GM12878 (cell line): ENCODE measurements at regions not wholly inside any gene's neighbourhood (a gene's known extent, or its start where the extent isn't known, plus 50 kb on each side); places are given as distances from the start of the nearest gene placed in this dataset.

Experiments
- ATF3 ChIP-seq: IDR thresholded peaks from 2 replicates; pipeline ENCODE4 v1.6.1; 2011; ENCODE audit warnings: low read depth, mild to moderate bottlenecking, low read length, moderate library complexity, borderline replicate concordance; ENCODE audit errors: extremely low read depth
- BACH1 ChIP-seq: fragments of 450-650 bp; IDR thresholded peaks from 2 replicates; pipeline ENCODE4 v1.6.1; 2017; ENCODE audit warnings: mild to moderate bottlenecking, borderline replicate concordance
- CEBPB ChIP-seq, 2 experiments: fragments of 150-350 bp in 1 of 2; IDR thresholded peaks; 2 replicates each; pipeline ENCODE4 v1.6.1; 2012 to 2014; ENCODE audit warnings: low read depth in 2 of 2, low read length in 2 of 2, borderline replicate concordance in 1 of 2, inconsistent platforms in 1 of 2
- CTCF ChIP-seq, 3 experiments: IDR thresholded peaks in 2 of 3; conservative IDR thresholded peaks in 1 of 3; 2 replicates each; pipeline ENCODE4 v1.5.1; 2011; ENCODE audit warnings: low read depth in 3 of 3, low read length in 3 of 3, mild to moderate bottlenecking in 3 of 3, control low read depth in 2 of 3, moderate library complexity in 2 of 3, inconsistent platforms in 1 of 3, mixed read lengths in 1 of 3; ENCODE audit not compliant: control insufficient read depth in 2 of 3, insufficient read depth in 1 of 3; ENCODE audit errors: extremely low read depth in 1 of 3
- FOS ChIP-seq: IDR thresholded peaks from 3 replicates; pipeline ENCODE4 v1.6.1; 2011; ENCODE audit warnings: borderline replicate concordance; ENCODE audit not compliant: insufficient read length; ENCODE audit errors: extremely low read depth
- MYC ChIP-seq: IDR thresholded peaks from 2 replicates; pipeline ENCODE4 v1.6.1; 2011; ENCODE audit warnings: mild to moderate bottlenecking, low read length, moderate library complexity, inconsistent platforms; ENCODE audit not compliant: insufficient read depth, insufficient replicate concordance, insufficient read length, severe bottlenecking
- NKRF ChIP-seq: fragments of 450-650 bp; conservative IDR thresholded peaks from 2 replicates; pipeline ENCODE4 v1.6.1; 2017; ENCODE audit warnings: mild to moderate bottlenecking, moderate library complexity
- SPI1 ChIP-seq: IDR thresholded peaks from 2 replicates; pipeline ENCODE4 v1.6.1; 2011; ENCODE audit warnings: low read depth, mild to moderate bottlenecking, low read length, moderate library complexity, borderline replicate concordance; ENCODE audit not compliant: insufficient read depth
- ZBTB4 ChIP-seq: fragments of 450-650 bp; formaldehyde crosslinking; IDR thresholded peaks from 2 replicates; pipeline ENCODE4 v1.4.0; 2022; ENCODE audit warnings: mild to moderate bottlenecking, moderate library complexity

GRCh38 chr6:113651920-113652319 lies 205.2 kb upstream of the MARCKS start:
- no peak for TF ChIP-seq FOS
- TF ChIP-seq CTCF (IDR thresholded peaks at IDR 0.05 in 2 of 3, conservative IDR thresholded peaks at IDR 0.05 in 1 of 3; ENCODE audit: control insufficient read depth in 2 of 3, extremely low read depth in 1 of 3, insufficient read depth in 1 of 3, low read depth in 3 of 3, low read length in 3 of 3): no peak
- TF ChIP-seq ZBTB4 (CRISPR knock-in tag): no peak
- TF ChIP-seq ATF3: no peak
- no peak for TF ChIP-seq MYC
- TF ChIP-seq BACH1: no peak
- no peak; a peak in 1 of 4 replicates for TF ChIP-seq CEBPB (IDR thresholded peaks at IDR 0.05; ENCODE audit: borderline replicate concordance in 1 of 2, low read depth in 2 of 2, low read length in 2 of 2)
- peak; percentile 62 for TF ChIP-seq SPI1
- TF ChIP-seq NKRF: no peak
